Hematopoietic multipotent progenitor cell (in vitro differentiated cells): ENCODE measurements at regions not wholly inside any gene's neighbourhood (a gene's known extent, or its start where the extent isn't known, plus 50 kb on each side); places are given as distances from the start of the nearest gene placed in this dataset.
"Not testable (repeated sequence)": the region's sequence is repeated elsewhere in the genome, so short reads cannot be mapped to it uniquely, and the experiment has no call there.

ENCODE experiments used
- DNase-seq, 3 donors: peaks; one replicate each; pipeline ENCODE4 v3.0.0-alpha.2; 2011 to 2015; ENCODE audit warnings: low read depth in 2 of 3, low spot score in 2 of 3

DNA sequence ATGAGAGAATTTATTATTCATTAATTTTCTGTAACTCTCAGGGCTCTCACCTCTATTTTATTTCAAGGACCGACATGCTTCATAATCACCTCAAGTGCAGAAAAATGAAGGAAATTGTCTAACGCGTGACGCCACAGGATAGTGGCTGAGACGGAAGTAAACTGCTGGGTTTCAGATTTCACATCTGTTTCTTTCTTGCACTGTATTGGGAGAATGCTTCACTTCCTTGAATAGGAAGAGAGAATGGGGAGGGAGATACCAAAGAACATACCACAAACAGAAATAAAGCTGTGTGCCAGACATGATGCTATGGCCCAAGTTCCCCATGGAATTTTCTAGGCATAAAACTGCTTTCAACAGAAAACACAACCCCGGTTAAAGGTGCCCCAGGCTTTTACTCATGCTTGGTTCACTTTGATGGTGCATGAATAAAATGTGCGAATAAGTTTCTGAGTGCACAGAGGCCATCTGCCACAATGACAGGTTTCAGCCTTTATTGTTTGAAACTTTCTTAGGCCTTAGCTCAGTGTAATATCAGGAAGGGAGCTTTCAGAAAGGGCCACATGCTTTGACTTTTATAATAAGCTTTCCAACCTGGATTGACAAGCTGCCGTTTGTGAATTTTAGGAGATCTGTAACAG is 1116.4 kb downstream of the SOCS6 start:
- no peak for DNase-seq

DNA sequence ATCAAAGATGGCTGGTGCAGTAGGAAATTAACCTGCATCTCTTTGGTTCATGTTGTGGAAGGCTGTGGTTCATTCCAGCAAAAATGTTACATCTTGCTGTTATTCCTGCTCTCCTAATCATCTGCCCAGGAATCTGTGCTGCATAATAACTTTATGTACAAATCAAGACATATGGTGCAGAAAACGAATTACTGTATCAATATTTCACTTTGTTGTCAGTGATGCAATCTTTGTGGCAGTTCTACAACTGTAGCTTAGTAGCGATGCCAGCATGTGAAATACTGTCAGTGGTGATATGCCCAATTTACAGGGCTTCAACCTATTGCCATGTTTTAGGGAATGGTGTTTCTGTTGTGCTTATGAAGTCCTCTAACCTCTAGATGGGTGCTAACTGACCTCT is 1114.7 kb downstream of the SOCS6 start:
- no peak for DNase-seq

DNA sequence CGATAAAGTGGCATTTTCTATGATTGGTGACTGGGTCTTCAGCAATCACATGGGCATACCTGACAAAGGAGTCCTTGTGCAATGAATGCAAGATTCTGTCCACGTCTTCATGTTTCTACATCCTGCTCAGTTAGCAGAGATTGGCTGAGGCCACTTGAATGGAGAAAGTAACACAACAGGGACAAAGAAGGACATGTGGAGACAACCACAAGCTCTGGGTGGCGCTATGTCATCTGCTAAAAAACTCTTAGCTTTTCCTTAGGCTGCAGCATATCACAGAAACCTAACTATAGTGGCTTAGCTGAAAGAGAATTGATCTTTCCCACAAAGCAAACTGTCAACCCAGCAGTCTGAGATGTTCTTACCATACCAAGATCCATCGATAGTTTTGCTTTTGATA is 1109.7 kb downstream of the SOCS6 start:
- no peak for DNase-seq

DNA sequence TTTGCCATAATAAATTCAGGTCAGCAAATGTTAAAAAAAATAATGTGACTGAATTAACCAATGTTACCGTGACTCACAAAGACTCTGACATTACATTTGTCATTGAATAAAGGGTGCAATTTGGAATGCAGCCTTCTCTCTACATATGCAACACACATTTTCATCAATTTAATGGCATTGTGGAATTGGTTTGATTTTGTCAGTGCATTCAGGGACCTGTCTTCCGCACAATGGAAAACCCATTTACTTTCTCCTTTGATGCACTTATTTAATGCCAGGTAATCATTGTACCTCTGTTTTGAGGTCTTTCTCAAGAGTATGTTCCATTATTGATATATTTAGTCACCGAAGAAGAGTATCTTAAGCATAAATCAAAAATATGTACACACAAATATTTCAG is 1099.3 kb downstream of the SOCS6 start:
- no peak for DNase-seq

DNA sequence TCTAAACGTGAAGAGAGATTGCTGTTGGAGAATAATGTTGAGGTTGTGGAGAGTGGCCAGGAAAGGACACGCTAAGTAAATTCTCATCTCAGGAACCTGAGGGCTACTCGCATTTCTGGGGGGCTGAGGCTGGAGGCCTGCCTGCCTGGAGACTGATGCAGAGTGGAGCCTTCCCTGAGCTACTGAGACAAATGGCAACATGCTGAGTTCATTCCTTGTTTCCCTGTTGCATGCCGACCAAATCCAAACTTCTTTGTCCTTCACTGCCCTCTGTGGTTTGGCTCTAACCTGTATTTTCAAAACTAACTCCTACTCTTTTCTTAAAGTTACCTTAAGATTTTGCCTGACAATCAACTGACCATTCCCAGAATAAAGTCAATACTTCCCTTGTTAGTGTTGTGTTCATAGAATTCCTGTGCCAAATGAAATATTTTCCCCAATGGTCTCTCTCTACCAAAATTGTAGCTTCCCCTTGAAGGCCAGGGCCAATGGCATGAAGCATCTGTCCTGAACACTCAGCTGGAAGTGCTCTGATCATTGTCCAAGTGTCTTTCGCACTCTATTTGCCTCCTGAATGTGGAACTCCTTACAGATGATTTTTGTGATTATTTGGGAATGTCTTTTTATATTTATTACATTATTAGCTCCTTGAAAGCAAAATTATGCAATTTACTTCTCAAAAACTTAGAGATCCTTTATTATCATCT is 1085.6 kb downstream of the SOCS6 start:
- DNase-seq: no peak

DNA sequence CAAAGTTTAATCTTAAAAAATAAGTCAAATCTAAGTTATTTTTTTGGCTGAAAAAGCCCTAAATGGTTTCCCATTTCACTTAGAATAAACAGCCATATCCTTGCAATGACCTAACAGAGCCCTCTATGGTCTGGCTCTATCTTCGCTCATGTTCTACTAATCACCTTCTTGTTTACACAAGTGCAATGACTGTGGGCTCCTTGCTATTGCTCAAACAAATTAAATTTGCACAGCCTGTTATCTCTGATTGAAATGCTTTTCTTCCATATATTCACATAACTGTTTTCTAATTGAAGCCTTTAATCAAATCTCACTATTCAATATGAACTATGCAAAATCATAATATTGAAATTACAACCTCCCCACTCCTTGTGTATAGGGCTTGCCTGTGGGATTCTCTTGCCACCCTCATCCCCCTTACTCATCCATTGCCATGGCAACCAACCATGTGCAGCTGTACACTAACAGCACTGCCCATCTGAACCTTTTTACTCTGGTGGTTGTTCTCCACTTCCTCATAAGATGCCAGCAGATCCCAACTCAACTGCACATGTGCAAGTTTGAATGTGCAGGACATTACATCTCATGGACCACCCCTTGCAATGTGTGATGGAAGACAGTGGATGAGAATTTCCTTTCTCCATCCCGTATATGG is 1083.2 kb downstream of the SOCS6 start:
- no peak for DNase-seq

DNA sequence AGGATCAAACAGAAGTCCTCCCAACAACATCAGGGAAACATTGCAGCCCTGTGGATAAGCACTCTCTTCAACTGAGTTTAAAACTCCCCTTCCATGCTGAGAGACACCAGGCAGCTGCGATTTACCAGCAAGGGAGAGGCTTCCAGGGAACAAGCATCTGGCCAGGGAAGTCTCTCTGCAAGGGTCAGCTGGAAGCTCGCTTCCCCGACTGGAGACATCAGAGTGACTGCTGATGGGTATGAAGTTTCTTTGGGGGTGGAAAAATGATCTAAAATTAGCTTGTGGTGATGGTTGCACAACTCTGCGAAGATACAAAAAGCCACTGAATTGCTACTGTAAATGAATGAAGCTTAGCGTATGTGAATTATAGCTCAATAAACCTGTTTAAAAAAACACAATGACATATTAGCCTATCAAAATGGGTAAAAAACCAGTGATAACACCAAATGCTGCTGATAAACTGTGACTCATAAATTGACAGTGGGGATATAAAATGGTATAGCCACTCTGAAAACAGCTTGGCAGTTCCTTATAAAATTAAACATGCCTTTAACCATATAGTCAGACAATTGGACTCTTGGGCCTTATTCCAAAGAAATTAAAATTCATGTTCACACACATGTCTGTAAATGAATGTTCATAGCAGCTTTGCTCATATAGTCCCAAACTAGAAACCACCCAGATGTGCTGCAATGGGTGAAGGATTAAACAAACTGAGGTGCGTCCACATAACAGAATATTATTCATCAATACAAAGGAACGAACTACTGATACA is 1082.0 kb downstream of the SOCS6 start:
- DNase-seq: no peak

DNA sequence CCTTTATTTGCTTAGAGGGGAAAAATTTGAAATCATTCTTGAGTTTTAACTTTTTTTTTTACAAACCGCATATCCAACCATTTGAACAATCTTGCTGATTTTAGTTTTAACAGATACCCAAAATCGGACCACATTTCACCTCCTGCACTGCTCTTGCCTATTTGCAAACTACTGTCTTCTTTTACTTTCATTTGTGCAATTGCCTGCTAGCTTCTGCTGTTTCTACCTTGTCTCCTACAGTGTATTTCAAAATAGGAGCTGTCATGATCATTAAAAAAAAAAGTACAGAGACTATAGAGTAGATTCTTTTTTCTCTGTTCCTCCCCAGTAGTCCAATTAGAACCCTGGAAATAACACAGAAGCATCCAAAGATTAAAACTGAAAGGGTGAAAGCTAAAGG is 1081.2 kb downstream of the SOCS6 start:
- DNase-seq: no peak

DNA sequence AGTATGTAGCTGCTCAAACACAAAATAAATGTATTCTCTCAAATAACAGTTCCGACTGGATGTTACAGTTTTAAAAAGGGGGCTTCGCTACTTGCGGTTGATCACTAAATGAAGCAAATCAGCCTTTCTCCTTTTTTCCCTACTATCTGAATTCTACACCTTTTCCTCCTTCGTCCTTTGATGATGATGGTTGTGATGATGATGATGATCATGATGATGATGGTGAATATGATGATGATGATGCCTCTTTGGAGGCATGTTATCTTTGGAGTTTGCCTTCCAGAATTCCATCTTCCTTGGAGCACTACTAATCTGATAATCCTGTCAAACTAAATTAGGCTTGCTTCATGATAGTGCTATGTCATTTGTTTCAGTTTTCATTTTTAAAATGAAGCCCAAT is 1073.3 kb downstream of the SOCS6 start:
- DNase-seq: no peak

DNA sequence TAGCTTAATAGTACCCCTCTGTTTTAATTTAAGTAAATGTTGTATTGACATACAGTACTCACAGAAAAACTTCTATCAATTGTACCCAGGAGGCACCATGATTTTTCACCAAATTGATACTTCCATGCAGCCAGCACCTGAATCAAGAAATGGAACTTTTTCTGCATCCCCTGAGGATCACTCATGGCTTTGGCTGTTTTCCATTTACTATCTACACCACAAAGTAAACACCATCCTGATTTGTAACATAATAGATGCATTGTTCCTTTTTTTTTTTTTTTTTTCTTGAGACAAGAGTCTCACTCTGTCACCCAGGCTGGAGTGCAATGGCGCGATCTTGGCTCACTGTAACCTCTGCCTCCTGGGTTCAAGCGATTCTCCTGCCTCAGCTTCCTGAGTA is 1066.8 kb downstream of the SOCS6 start:
- DNase-seq: not testable (repeated sequence)

DNA sequence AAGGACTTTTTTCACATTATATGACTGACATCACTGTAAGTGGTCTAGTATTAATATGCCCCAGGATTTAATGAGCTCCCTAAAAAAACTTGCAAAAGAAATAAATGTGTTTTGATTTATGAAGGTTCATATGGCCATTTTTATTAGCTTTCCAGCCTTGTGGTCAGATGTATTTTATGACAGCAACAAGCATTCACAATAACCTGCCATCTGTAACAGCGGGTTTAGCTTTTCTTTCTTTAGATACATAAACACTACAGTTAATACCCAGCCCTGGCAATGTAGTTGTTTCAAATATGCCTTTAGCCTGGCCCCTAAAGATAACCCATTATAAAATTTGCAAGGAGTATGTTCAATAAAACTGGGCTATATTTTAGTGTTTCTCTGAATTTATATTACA is 1063.8 kb downstream of the SOCS6 start:
- DNase-seq: no peak

DNA sequence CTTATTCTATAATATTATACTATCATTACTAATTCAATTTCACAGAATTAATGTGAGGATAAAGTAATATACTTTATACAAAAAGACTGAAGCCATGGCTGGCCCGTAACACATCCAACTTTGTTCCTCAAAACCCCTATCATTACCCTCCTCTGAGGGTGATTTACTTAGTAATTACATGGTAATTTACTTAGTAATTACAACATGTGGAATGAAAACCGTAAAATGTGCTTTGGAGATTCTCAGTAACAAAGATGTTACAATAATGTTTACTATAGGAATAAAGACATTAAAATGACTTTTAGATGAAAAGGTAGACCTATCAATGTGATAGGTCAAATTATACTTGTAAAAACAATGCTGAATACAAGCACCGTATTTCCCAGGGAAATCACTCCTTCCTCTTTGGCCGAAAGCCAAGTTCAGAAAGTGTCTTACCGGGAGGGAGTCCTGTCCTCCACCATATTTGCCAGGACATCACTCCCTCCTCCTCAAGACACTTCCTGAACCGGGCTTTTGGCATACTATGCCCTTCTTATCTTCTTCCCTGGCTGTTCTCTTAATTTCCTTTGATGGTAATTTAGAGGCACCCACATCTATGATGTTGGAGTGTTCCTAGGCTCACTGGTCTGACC is 1047.8 kb downstream of the SOCS6 start:
- DNase-seq: no peak

DNA sequence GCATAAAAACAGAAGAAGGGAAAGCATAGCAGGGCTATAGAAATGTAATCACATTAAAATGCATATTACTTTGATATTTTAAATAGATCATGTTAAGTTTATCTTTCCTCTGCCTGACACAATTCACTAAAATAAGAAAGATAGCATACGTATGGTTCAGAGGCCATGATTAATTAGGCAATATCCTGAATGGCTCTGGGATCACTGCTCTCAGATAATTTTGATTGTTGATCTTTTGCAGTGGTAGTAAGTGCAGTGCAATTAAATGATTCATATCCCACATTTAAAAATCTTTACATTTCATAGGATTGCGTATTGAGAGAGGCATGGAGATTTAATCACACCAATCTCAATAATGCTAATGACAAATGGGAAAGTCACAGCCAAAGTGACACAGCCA is 1040.7 kb downstream of the SOCS6 start:
- no peak for DNase-seq

DNA sequence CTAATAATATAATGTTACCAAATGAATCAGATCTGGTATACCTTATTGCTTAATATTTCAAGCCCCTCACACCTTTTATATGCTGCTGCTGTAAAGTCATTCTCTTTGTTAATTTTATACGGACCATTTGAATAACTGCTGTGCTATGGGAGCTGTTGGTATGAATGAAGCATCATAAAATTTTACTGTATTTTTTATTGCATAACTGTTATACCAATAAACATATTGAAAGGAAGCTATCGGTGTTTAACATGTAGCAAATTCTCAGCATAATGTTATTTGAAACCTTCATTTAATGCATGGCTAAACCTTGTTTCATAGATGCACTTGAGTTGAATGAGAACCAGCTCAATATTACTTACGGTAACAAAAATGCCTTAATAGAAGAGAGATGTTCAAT is 1040.3 kb downstream of the SOCS6 start:
- no peak for DNase-seq

DNA sequence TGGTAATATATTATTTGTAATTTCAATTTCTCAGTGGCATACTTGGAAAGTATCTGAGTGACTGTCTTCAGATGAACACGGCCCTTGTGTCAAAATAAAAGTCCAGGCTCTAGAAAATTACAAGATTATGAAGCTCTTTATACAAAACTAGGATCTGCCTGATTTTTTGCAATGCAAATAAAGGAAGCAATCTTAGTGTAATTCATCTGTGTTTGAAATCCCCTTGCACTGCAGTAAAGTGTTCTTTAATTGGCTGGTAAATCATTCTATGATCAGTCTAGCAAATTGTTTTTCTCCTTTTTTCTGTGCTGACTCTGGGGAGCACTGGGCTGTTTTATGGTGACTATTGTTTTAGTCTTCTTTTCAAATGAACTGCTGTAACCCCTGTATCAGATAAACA is 1039.0 kb downstream of the SOCS6 start:
- no peak for DNase-seq

DNA sequence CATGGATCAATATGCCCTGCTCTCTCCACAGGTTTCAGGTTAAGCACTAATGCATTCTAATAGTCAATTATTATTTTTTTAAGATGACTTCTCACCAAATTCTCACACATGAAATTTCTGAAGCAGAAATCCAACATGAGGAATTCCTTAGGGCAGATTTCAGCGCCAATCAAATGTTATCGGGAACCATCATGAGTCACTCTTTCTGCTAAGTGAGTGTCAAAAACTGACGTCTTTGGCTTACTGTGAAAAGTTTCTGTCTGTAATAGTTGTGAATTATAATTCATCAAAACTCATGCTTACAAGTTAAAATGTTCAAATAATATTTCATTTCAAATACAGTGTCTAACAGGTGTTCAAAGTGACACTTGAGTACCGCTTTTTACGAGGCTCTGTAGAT is 1038.6 kb downstream of the SOCS6 start:
- DNase-seq: no peak

DNA sequence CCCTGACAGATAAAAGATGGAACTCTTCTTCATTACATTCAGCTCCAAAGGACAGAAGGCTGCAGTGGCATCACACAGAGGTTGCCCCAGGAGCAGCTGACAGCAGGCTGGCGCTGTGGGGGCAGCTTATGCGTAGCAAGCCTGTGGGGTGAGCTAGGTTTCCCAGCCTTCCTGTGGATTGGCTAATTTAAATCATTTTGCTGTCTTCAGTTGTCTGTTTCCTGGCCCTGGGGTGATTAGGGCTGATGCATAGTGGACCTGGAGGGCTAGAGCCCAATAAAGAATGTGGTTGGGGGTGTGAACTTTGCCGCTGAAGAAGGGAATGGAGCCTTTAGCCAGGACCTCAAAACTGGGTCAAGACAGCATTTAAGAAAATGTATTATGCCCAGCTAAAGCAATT is 1038.0 kb downstream of the SOCS6 start:
- no peak for DNase-seq

DNA sequence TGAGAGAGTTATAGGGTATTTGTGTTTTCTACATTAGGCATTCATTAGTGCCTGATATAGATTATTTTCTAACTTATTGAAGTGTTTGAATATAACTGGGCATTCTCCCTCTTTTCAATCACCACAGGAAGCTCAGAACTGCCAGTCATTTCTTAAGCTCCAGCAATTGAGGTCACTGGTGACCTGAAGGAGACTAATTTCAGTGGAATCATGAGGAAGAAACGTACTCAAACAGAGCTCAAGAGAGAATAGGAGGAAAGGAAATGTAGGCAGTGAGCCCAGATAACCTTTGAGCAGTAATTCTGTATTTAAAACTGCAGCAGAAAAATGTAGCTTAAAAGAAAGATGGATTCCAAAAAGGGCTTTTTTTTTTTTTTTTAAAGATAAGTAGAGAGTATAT is 1035.5 kb downstream of the SOCS6 start:
- no peak for DNase-seq

DNA sequence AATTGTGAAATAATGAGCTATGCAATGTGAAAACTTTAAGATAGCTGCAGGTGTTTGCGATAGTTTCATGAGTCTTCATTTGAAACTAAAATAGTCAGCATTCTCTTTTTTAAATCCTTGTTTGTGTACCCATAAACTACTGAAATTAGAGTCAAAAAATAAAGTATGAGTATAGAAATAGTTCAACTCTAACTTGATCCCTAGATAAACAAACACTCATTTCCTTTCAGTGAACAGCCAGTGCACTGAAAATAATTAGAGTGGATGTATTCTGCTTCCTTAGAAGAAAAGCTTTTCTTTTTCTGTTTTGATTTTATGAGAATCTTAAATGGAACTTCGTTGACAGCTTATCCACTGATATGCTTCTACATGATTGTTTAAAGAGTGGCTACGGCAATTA is 1033.4 kb downstream of the SOCS6 start:
- DNase-seq: no peak

DNA sequence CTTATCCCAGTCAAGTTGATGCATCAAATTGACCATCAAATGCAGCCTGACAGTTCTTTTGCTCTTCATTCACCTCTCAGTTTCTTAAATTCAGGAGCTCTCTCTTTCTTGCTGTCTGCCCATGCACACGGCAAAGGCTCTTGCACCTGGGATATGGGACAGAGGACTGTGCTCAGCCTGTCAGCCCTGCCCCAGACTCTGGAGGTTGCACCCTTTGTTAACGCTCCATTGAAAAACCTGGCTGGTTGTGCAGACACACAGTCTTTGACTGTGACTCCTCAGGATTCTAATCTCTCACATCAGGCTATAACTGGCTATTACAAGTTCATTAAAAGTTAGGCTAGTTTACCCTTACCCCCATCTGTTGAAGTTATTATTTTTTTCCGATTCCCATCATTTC is 1032.5 kb downstream of the SOCS6 start:
- DNase-seq: no peak

DNA sequence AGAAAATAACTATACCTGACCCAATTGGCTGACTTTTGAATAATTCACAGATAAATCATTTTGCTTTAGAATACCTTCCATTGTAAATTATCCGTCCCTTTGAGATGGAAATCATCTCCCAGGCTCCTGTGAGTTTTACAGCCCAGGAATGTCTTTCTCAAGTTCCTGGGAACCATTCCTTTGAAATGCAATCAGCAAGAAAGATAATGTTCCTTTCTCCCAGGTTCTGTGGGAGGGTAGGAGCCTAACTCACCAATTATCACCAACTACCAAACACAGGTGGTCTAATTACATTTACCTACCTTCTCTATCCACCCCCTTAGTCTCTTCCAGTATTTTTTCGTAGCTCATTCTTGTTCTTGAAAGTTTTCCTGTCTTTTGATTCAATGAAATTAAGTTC is 1016.0 kb downstream of the SOCS6 start:
- DNase-seq: no peak
